Activated CD4-positive, alpha-beta T cell treated with anti-CD3 and anti-CD28 coated beads, Interleukin-2, amount 10 ng/mL, durations not matched to agents 7 days and 5 days (primary cell): ENCODE measurements at regions not wholly inside any gene's neighbourhood (a gene's known extent, or its start where the extent isn't known, plus 50 kb on each side); places are given as distances from the start of the nearest gene placed in this dataset.

Source experiments
- CTCF ChIA-PET: fragments of 350-600 bp; sonication (Branson Sonifier 250); formaldehyde crosslinking; loops from one replicate; lab custom pipeline; 2021; ENCODE audit warnings: antibody characterized with exemption; lab: Charles Lee
- POLR2A ChIA-PET: fragments of 350-600 bp; sonication (Branson Sonifier 250); formaldehyde crosslinking; loops from one replicate; lab custom pipeline; 2021; ENCODE audit warnings: antibody characterized with exemption; lab: Charles Lee
- DNase-seq: peaks from one replicate; pipeline ENCODE4 v3.0.0-alpha.2; 2020
- H3K27ac Mint-ChIP-seq: one replicate; pipeline ENCODE4 v1.8.0; 2021; ENCODE audit warnings: mild to moderate bottlenecking, moderate library complexity, mixed read lengths
- H3K27me3 Mint-ChIP-seq: one replicate; pipeline ENCODE4 v1.8.0; 2021; ENCODE audit warnings: mixed read lengths
- H3K36me3 Mint-ChIP-seq: one replicate; pipeline ENCODE4 v1.8.0; 2021; ENCODE audit warnings: low read depth, mixed read lengths
- H3K4me1 Mint-ChIP-seq: one replicate; pipeline ENCODE4 v1.8.0; 2021; ENCODE audit warnings: mixed read lengths
- H3K4me3 Mint-ChIP-seq: one replicate; pipeline ENCODE4 v1.8.0; 2021; ENCODE audit warnings: mild to moderate bottlenecking, moderate library complexity, mixed read lengths
- H3K9me3 Mint-ChIP-seq: one replicate; pipeline ENCODE4 v1.8.0; 2021; ENCODE audit warnings: mixed read lengths

DNA sequence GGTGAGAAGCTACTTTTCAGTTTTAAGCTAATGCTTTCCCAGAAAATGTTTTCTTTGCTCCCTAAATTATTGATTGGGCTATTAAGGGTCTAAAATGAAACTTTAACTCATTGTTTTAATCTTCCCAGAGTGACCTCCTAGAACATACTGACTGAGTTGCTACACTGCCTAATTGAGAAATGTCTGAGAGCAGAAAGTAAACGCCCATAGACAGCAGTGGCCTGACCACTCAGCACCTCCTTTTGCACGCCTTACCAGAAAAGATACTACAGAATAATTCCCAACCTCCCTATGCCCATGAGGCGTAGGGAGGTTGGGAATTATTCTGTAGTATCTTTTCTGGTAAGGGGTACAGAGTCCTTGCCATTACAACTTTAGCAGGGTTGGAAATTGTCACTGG, 381.8 kb upstream of the LCORL start:
- ChIA-PET POLR2A (no interaction called here), CTCF (no interaction called here)

DNA sequence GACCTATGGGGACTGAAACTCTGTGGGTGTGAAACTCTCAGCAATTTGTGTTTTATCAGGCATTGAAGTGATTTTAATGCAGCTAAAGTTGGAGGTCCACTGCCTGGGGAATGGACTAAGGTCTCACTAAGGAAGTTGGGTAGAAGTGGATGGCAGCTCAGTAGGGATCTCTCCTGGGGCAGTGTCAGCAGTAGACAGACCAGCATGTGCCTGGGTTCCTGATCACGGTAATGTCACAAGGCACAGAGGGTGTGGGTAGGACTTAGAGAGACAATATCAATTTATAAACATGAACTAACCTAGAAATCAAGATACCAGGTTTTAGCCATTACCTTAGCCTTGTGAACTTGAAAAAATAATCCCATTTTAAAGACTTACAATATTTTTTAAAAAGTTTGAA, 380.3 kb upstream of the LCORL start:
- H3K4me3 Mint-ChIP-seq, result no peak overlapping the region
- peaks cover 6% of the 10 kb centered on the region for H3K4me1 Mint-ChIP-seq
- POLR2A ChIA-PET, result no interaction called here

More for the DNA sequence above, 381.8 kb upstream of the LCORL start:
- Mint-ChIP-seq H3K27me3 (no peaks in the 10 kb centered on the region), H3K9me3 (no peaks in the 10 kb centered on the region), H3K4me3 (no peak overlapping the region), H3K36me3 (no peaks in the 10 kb centered on the region), H3K27ac (no peak overlapping the region), H3K4me1 (peaks cover 6% of the 10 kb centered on the region)
- no peak for DNase-seq

DNA sequence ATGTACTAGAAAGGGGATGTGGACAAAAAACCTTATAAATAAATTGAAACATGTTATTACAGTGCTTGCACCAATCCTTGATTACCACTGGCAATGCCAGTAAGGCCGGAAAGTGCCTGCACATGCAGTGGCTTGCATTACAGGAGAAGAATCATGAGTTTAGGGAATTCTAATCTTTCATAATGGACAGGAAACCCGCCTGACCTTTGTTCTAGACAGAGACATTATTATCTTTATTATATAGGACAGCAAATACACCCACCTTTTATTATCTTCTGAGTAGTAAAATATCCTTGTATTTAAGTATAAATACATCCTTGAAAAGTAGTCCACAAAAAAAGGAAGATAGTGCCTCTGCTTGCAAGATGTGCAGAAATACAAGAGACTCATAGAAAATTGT, 379.9 kb upstream of the LCORL start:
- H3K4me3 Mint-ChIP-seq, result no peak overlapping the region
- H3K27me3 Mint-ChIP-seq, result no peaks in the 10 kb centered on the region
- CTCF ChIA-PET, result no interaction called here
- H3K36me3 Mint-ChIP-seq, result no peaks in the 10 kb centered on the region
- H3K9me3 Mint-ChIP-seq, result no peaks in the 10 kb centered on the region
- POLR2A ChIA-PET, result no interaction called here
- no peak for DNase-seq
- H3K27ac Mint-ChIP-seq, result no peak overlapping the region
- peaks cover 6% of the 10 kb centered on the region for H3K4me1 Mint-ChIP-seq

More for the DNA sequence above, 380.3 kb upstream of the LCORL start:
- H3K36me3 Mint-ChIP-seq, result no peaks in the 10 kb centered on the region
- no peaks in the 10 kb centered on the region for H3K27me3 Mint-ChIP-seq
- H3K27ac Mint-ChIP-seq, result no peak overlapping the region
- CTCF ChIA-PET, result no interaction called here
- H3K9me3 Mint-ChIP-seq, result no peaks in the 10 kb centered on the region
- no peak for DNase-seq

DNA sequence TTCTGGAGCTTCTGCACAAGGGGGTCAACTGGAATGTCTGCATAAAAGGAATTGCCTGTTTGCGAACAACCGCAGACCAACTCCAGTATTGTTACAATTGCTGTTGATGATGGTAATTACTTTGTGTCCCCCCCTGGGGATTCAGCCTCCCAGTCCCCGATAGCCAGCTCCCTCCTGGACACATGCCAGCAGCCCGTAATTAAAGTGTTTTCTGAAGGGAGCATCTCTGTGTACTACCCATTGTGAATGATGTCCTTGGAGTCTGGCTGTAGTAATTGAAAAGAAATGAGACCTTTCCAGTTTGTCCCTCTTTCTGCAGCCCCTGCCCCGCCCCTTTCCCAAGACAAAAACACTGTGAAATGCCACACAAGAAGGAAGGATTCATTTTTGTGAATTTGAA, 377.1 kb upstream of the LCORL start:
- ChIA-PET POLR2A (no interaction called here), CTCF (interaction anchor here (1.4 kb wide), 1 partner anchor 9 kb away, joined by 3 read pairs; no protein-coding TSS in a partner anchor)
- no peak for DNase-seq
- no peaks in the 10 kb centered on the region for H3K27me3 Mint-ChIP-seq
- no peaks in the 10 kb centered on the region for H3K4me1 Mint-ChIP-seq
- no peak overlapping the region for H3K4me3 Mint-ChIP-seq
- no peaks in the 10 kb centered on the region for H3K36me3 Mint-ChIP-seq
- H3K27ac Mint-ChIP-seq, result no peak overlapping the region
- no peaks in the 10 kb centered on the region for H3K9me3 Mint-ChIP-seq

DNA sequence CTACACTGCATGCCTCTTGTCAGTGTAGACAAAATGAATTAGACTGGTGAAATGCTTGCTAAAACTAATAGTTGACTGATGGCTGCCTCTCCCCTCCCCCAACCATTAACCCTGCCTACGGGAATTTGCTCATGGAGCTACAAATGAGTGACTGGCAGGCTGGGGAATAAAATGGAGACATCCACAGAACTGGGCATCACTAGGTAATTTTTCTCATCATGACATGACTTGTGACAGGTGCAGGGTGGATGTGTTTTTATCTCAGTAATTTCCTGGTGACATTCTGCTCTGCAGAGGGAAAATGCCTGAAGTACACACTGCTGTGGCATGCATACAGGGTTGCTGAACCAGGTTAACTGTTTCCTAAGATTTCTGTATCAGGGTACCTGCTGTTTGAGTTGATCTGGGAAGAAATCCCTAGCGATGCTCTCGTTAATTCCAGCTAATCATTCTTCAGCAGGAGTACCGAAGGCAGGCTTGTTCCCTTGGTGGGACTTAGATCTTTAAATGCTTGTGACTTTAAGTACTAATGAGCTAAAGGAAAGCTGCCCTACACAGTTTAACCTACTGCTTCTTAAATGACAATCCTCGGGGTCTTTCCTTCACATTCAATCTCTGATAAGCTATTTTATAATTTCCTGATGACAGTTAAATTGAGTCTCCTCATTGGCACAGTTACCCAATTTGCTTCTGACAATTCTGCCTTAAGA, 376.3 kb upstream of the LCORL start:
- Mint-ChIP-seq H3K4me3 (no peak overlapping the region), H3K4me1 (no peaks in the 10 kb centered on the region), H3K27me3 (no peaks in the 10 kb centered on the region), H3K9me3 (no peaks in the 10 kb centered on the region), H3K27ac (no peak overlapping the region), H3K36me3 (no peaks in the 10 kb centered on the region)
- no peak for DNase-seq
- POLR2A ChIA-PET, result no interaction called here
- CTCF ChIA-PET, result interaction anchor here (1.4 kb wide), 1 partner anchor 10 kb away, joined by 3 read pairs; no protein-coding TSS in a partner anchor

DNA sequence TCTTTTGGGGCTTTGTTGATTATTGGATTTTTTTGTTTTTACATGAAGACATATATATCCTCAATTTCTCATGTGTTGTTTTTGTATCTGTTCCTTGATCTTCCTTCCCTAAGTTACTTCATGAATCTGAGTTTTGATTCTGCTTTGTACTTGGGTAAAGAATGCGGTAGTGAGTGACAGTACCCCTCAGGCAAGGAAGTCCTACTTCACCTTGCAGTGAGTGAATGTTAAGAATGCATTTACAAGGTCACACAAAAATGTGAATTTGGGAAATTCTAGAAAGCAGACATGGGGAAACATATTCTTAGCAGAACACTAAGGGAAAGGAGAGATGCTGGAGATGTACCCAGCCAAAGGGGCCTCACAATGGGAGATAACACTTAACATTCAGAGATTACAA, 373.1 kb upstream of the LCORL start:
- H3K36me3 Mint-ChIP-seq, result no peaks in the 10 kb centered on the region
- no peaks in the 10 kb centered on the region for H3K9me3 Mint-ChIP-seq
- H3K27ac Mint-ChIP-seq, result no peak overlapping the region
- no peak for DNase-seq
- ChIA-PET POLR2A (no interaction called here), CTCF (no interaction called here)
- H3K27me3 Mint-ChIP-seq, result no peaks in the 10 kb centered on the region
- no peaks in the 10 kb centered on the region for H3K4me1 Mint-ChIP-seq
- no peak overlapping the region for H3K4me3 Mint-ChIP-seq

DNA sequence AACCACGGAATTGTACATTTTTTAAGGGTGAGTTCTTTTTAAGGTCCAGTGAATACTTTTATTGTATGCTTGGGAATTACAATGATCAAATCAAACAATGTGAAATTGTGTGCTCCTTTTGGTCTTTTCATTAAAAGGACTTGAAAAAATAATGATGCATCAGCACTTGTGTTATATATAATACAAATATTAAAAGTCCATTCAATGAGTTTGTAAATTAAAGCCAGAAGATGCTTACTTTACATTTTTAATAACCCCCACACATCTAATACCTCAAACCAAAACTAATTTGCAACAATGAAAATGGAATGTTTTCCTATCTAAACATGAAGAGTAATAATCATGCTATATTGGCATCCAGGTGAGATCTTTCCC, 369.8 kb upstream of the LCORL start:
- POLR2A ChIA-PET, result no interaction called here
- CTCF ChIA-PET, result interaction anchor here (0.7 kb wide), 1 partner anchor 352 kb away, joined by 3 read pairs; no protein-coding TSS in a partner anchor

DNA sequence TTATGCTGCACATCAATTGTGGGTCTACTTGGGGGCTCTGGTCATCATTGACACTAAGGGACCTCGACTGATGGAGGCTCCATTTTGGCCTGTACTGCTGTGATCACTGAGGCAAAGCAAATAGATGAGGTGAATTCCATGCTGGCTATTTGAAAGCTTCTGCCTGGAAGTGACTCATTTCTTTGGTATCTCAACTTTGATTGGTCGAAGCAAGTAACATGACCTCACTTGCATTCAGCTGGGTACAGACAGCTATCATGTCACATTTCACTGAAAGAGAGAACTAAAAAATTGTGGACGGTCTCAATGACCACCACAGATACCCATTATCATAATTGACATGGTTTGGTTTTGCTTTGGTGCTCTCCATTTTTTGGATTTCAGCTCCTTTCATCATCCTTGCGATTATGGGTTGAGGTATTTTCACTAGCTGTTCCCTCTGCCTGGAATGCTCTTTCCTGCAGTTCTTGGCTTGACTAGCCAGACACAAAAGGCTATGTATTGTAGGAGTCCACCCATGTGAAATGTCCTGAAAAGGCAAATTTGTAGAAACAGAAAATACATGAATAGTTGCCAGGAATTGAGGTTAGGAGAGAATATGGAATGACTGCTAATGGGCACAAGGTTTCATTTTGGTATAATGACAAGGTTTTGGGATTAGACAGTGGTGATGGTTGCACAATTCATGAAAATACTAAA, 369.2 kb upstream of the LCORL start:
- H3K4me3 Mint-ChIP-seq, result no peak overlapping the region
- no peaks in the 10 kb centered on the region for H3K27me3 Mint-ChIP-seq
- CTCF ChIA-PET, result interaction anchor here (0.6 kb wide), 1 partner anchor 877 kb away, joined by 5 read pairs; no protein-coding TSS in a partner anchor
- no peaks in the 10 kb centered on the region for H3K4me1 Mint-ChIP-seq
- POLR2A ChIA-PET, result no interaction called here
- no peak overlapping the region for H3K27ac Mint-ChIP-seq
- H3K36me3 Mint-ChIP-seq, result no peaks in the 10 kb centered on the region
- no peaks in the 10 kb centered on the region for H3K9me3 Mint-ChIP-seq
- no peak for DNase-seq

More for the DNA sequence above, 369.8 kb upstream of the LCORL start:
- H3K27ac Mint-ChIP-seq, result no peak overlapping the region
- no peak overlapping the region for H3K4me3 Mint-ChIP-seq
- H3K9me3 Mint-ChIP-seq, result no peaks in the 10 kb centered on the region
- H3K27me3 Mint-ChIP-seq, result no peaks in the 10 kb centered on the region
- no peaks in the 10 kb centered on the region for H3K4me1 Mint-ChIP-seq
- no peak for DNase-seq
- no peaks in the 10 kb centered on the region for H3K36me3 Mint-ChIP-seq

DNA sequence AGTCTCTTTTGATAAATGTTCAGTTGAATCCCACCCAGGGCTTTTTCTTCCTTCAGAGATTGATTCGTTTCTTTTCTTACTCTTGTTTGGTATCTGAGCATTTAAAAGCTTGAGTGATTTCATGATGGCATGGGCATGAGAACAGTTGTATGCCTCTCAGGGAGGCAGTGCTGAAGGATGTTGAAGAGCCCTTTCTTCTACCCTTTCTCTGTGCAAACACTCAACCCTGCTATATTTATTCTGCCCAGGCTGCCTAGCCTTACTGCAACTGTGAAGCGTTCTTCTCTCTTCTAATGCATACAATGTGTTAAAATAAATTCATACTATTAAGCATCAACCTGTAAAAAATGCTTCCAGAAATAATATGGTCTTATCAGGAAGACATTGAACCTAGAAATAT, 367.6 kb upstream of the LCORL start:
- no peaks in the 10 kb centered on the region for H3K27me3 Mint-ChIP-seq
- no peak overlapping the region for H3K27ac Mint-ChIP-seq
- H3K4me1 Mint-ChIP-seq, result no peaks in the 10 kb centered on the region
- no peaks in the 10 kb centered on the region for H3K9me3 Mint-ChIP-seq
- no peak for DNase-seq
- ChIA-PET POLR2A (no interaction called here), CTCF (no interaction called here)
- H3K4me3 Mint-ChIP-seq, result no peak overlapping the region
- no peaks in the 10 kb centered on the region for H3K36me3 Mint-ChIP-seq

DNA sequence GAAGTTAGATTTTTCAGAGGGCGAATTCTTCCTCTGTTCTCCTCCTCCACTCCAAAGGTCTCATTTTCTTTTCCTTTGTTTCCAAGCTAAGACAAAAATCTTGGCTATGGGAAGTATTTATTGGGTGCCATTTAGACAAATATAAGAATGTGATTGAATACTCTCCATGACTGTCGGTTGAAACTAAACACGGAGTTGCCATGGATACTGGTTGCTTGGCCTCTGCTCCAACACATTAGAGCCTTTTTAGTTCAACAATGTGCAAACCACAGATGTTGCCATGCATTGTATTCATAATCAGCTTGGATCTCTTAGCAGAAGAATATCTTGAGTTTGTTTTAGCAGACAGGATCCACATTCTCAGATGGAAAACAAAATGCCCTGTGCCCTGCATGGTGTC, 366.5 kb upstream of the LCORL start:
- Mint-ChIP-seq H3K27ac (no peak overlapping the region), H3K4me3 (no peak overlapping the region), H3K27me3 (no peaks in the 10 kb centered on the region), H3K4me1 (no peaks in the 10 kb centered on the region), H3K36me3 (no peaks in the 10 kb centered on the region), H3K9me3 (no peaks in the 10 kb centered on the region)
- ChIA-PET CTCF (no interaction called here), POLR2A (no interaction called here)
- no peak for DNase-seq

DNA sequence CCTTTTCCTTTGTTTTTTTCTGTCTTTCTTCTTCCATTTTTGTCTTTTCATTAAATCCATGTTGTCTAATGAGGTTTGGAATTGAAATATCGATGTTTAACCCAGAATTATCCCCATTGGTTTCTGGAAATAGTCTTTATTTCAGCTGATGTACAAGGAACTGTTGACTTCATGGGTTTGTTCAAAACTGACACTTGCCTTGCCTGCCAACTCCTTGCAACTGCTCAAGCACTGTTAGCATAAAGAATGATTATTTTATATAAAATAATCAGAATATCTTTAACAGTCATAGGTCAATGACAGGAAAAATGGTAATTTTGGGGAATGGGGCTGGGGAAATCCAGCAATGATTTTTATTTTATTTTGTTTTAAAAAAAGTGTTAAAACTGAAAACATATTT, 359.6 kb upstream of the LCORL start:
- no peaks in the 10 kb centered on the region for H3K4me1 Mint-ChIP-seq
- H3K4me3 Mint-ChIP-seq, result no peak overlapping the region
- H3K36me3 Mint-ChIP-seq, result no peaks in the 10 kb centered on the region
- DNase-seq, result no peak
- ChIA-PET POLR2A (no interaction called here), CTCF (no interaction called here)
- H3K27ac Mint-ChIP-seq, result no peak overlapping the region
- H3K9me3 Mint-ChIP-seq, result no peaks in the 10 kb centered on the region
- H3K27me3 Mint-ChIP-seq, result no peaks in the 10 kb centered on the region

DNA sequence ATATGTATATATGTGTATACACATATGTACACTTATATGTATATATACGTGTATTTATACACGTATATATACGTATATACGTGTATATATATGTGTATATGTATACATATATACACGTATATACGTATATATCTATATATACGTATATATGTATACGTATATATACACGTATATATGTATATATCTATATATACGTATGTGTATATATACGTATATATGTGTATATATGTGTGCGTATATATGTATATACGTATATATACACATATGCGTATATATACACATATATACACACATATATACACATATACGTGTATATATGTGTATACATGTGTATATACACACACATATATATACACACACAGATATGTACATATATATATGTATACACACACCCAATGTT, 348.0 kb upstream of the LCORL start:
- CTCF ChIA-PET, result no interaction called here
- H3K27me3 Mint-ChIP-seq, result peaks cover 9% of the 10 kb centered on the region
- POLR2A ChIA-PET, result no interaction called here
- no peak for DNase-seq
- no peak overlapping the region for H3K27ac Mint-ChIP-seq
- no peaks in the 10 kb centered on the region for H3K36me3 Mint-ChIP-seq
- no peak overlapping the region for H3K4me3 Mint-ChIP-seq
- H3K9me3 Mint-ChIP-seq, result no peaks in the 10 kb centered on the region
- no peaks in the 10 kb centered on the region for H3K4me1 Mint-ChIP-seq

DNA sequence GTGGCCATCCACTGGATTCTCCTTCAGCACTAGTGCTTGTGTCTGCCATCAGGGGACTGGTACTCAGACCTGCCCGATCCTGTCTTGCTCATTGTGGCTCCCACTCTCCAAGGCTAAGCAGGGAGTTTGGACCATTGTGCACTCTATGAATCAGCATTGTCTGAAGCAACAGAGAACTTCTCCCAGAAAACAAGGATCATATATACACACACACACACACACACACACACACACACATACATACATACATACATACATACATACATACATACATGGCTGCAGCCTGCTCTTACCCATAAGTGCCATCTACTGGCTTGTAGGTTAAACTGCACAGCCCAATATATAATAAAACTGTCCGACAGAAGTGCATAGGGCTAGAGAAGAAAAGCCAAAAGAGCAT, 345.3 kb upstream of the LCORL start:
- H3K27ac Mint-ChIP-seq, result no peak overlapping the region
- H3K36me3 Mint-ChIP-seq, result no peaks in the 10 kb centered on the region
- POLR2A ChIA-PET, result no interaction called here
- peak; percentile 8 for DNase-seq
- peaks cover 7% of the 10 kb centered on the region for H3K27me3 Mint-ChIP-seq
- no peaks in the 10 kb centered on the region for H3K4me1 Mint-ChIP-seq
- H3K9me3 Mint-ChIP-seq, result no peaks in the 10 kb centered on the region
- H3K4me3 Mint-ChIP-seq, result no peak overlapping the region
- CTCF ChIA-PET, result no interaction called here
